ENCODE measurements at regions not wholly inside any gene's neighbourhood (a gene's known extent, or its start where the extent isn't known, plus 50 kb on each side); places are given as distances from the start of the nearest gene placed in this dataset.

DNA sequence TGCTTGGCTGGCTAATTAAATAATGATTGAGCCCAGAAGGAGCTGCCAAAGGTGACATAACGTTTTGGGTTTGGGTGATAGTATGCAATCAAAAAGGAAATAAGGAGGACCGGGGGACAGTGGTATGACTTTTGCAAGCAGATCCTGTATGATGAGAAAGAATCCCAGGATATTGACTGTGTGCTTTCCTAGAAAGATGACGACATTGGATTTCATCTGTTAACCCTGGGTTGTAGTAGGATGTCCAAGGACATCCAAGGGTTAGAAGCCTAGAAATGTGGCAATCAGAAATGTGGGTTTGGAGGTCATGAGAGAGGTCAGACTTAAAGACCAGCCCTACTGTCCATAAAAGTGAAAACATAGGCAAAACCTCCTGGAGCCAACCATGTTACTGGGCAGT, 50.3 kb upstream of the HMHB1 start:
- no peaks in the 10 kb centered on the region for H3K36me3 ChIP-seq (ENCODE audit: control insufficient read depth in 2 of 2, insufficient read depth in 2 of 2, low read length in 1 of 2)
- no peak for DNase-seq (ENCODE audit: low read depth in 6 of 9, low spot score in 9 of 9)
- WGBS = 96% methylated on average over 3 of the region's 3 CpGs
- H3K27ac ChIP-seq (ENCODE audit: low read depth in 1 of 2, low read length in 1 of 2) = no peak overlapping the region
- no peaks in the 10 kb centered on the region for H3K4me1 ChIP-seq (ENCODE audit: control insufficient read depth in 2 of 2, insufficient read depth in 2 of 2, low read length in 2 of 2)
- H3K27me3 ChIP-seq (ENCODE audit: control insufficient read depth in 2 of 2, insufficient read depth in 1 of 2, low read length in 1 of 2) = no peaks in the 10 kb centered on the region
- H3K9me3 ChIP-seq (ENCODE audit: control insufficient read depth in 2 of 2, insufficient read depth in 1 of 2, low read length in 1 of 2) = no peaks in the 10 kb centered on the region
- H3K4me3 ChIP-seq (ENCODE audit: low read length in 2 of 2) = no peak overlapping the region

DNA sequence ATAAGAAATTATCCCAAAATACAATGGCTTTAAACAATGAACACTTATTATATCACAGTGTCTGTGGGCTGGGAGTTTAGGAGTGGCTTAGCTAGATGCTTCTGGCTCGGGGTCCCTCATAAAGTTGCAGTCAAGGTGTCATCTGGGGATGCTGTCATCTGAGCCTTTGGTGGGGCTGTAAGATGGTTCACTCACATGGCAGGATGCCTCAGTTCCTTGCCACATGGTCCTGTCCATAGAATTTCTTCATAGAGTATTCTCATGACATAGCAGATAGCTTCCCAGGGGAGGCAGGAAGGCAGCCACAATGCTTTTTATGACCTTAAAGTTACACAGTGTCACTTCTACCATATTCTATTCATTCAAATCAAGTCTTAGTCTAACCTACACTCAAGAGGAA, 51.2 kb upstream of the HMHB1 start:
- H3K27ac ChIP-seq (ENCODE audit: low read depth in 1 of 2, low read length in 1 of 2) = no peak overlapping the region
- H3K9me3 ChIP-seq (ENCODE audit: control insufficient read depth in 2 of 2, insufficient read depth in 1 of 2, low read length in 1 of 2) = no peaks in the 10 kb centered on the region
- 97% methylated on average over 1 of the region's 1 CpG for WGBS
- H3K27me3 ChIP-seq (ENCODE audit: control insufficient read depth in 2 of 2, insufficient read depth in 1 of 2, low read length in 1 of 2) = no peaks in the 10 kb centered on the region
- no peaks in the 10 kb centered on the region for H3K36me3 ChIP-seq (ENCODE audit: control insufficient read depth in 2 of 2, insufficient read depth in 2 of 2, low read length in 1 of 2)
- no peaks in the 10 kb centered on the region for H3K4me1 ChIP-seq (ENCODE audit: control insufficient read depth in 2 of 2, insufficient read depth in 2 of 2, low read length in 2 of 2)
- H3K4me3 ChIP-seq (ENCODE audit: low read length in 2 of 2) = no peak overlapping the region
- DNase-seq (ENCODE audit: low read depth in 6 of 9, low spot score in 9 of 9) = no peak

DNA sequence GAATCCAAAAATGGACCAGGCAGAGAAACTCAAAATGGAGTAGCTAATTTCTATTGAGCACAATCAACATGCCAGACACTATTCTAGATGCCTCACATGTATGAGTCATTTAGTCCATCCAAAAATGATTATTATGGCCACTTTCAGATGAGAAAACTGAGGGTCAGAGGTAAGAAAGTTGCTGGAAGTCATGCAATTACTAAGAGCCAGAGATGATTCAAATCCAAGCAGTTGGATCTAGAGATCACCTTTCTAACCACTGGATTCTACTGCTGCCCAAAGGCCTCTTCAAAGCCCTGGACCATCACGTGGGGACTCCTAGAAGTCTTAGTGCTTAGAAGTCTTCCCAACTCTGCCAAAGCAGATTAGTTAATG, 51.8 kb upstream of the HMHB1 start:
- Histone ChIP-seq H3K36me3 (ENCODE audit: control insufficient read depth in 2 of 2, insufficient read depth in 2 of 2, low read length in 1 of 2) (no peaks in the 10 kb centered on the region), H3K27ac (ENCODE audit: low read depth in 1 of 2, low read length in 1 of 2) (no peak overlapping the region), H3K9me3 (ENCODE audit: control insufficient read depth in 2 of 2, insufficient read depth in 1 of 2, low read length in 1 of 2) (no peaks in the 10 kb centered on the region), H3K4me1 (ENCODE audit: control insufficient read depth in 2 of 2, insufficient read depth in 2 of 2, low read length in 2 of 2) (no peaks in the 10 kb centered on the region), H3K4me3 (ENCODE audit: low read length in 2 of 2) (no peak overlapping the region), H3K27me3 (ENCODE audit: control insufficient read depth in 2 of 2, insufficient read depth in 1 of 2, low read length in 1 of 2) (no peaks in the 10 kb centered on the region)
- WGBS = 98% methylated on average over 1 of the region's 1 CpG
- no peak for DNase-seq (ENCODE audit: low read depth in 6 of 9, low spot score in 9 of 9)

DNA sequence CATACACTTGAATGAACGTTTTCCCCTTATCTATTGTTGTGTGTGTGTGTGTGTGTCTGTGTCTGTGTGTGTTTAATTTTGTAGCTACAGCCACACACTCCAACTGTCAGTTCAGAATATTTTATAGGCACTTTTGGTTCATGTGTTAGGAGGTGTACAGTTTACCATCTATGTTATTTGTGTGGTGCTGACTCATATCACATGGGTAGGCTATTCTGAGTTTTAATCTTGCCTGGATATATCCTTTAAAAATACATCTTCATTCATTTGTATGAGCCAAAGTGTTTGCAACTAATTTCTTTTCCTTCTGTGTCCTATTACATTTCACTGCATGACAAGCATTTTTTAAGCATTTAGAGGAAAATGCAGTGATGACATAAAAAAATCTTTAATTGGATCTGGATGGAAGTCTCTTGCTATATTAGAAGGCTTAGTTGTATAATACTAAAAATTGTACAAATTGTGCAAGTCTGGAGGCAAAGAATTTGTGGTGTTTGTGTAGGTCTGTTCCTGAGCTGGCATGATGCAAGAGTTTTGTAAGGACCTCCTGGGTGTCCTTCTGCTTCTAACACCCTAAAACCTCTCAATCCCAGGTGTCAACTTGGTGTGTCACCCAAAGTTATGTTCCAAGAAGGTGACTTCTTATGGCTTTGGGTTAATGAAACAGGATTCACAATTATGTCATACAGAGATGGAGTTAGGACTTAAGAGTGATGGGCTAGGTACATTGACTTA, 52.4 kb upstream of the HMHB1 start:
- Histone ChIP-seq H3K27ac (ENCODE audit: low read depth in 1 of 2, low read length in 1 of 2) (no peak overlapping the region), H3K4me1 (ENCODE audit: control insufficient read depth in 2 of 2, insufficient read depth in 2 of 2, low read length in 2 of 2) (no peaks in the 10 kb centered on the region), H3K4me3 (ENCODE audit: low read length in 2 of 2) (no peak overlapping the region), H3K27me3 (ENCODE audit: control insufficient read depth in 2 of 2, insufficient read depth in 1 of 2, low read length in 1 of 2) (no peaks in the 10 kb centered on the region), H3K36me3 (ENCODE audit: control insufficient read depth in 2 of 2, insufficient read depth in 2 of 2, low read length in 1 of 2) (no peaks in the 10 kb centered on the region), H3K9me3 (ENCODE audit: control insufficient read depth in 2 of 2, insufficient read depth in 1 of 2, low read length in 1 of 2) (no peaks in the 10 kb centered on the region)
- DNase-seq (ENCODE audit: low read depth in 6 of 9, low spot score in 9 of 9) = no peak
- 89% methylated on average over 1 of the region's 1 CpG for WGBS

DNA sequence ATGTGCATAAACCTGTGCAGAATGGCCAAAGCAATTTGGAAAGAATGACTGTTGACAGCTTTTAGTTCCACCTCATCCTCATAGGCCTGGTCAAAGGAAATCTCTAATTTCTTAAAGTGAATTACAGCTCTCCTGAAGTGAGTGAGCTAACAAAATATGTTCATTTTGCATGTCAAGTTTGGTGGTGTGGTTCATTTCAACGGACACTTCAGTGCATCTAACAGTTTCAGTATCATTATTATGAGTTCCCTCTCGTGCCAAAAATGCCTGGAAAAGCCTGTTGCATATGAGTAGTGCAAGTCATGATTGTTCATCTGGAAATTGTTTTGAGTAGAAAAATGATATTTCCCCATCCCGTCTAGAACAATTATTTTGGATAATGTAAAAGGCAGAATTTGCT, 53.2 kb upstream of the HMHB1 start:
- 90% methylated on average over 3 of the region's 3 CpGs for WGBS
- no peaks in the 10 kb centered on the region for H3K27me3 ChIP-seq (ENCODE audit: control insufficient read depth in 2 of 2, insufficient read depth in 1 of 2, low read length in 1 of 2)
- no peaks in the 10 kb centered on the region for H3K4me1 ChIP-seq (ENCODE audit: control insufficient read depth in 2 of 2, insufficient read depth in 2 of 2, low read length in 2 of 2)
- no peaks in the 10 kb centered on the region for H3K9me3 ChIP-seq (ENCODE audit: control insufficient read depth in 2 of 2, insufficient read depth in 1 of 2, low read length in 1 of 2)
- no peaks in the 10 kb centered on the region for H3K36me3 ChIP-seq (ENCODE audit: control insufficient read depth in 2 of 2, insufficient read depth in 2 of 2, low read length in 1 of 2)
- no peak overlapping the region for H3K27ac ChIP-seq (ENCODE audit: low read depth in 1 of 2, low read length in 1 of 2)
- H3K4me3 ChIP-seq (ENCODE audit: low read length in 2 of 2) = no peak overlapping the region
- peak in 1 of 9 donors; percentile 1 for DNase-seq (ENCODE audit: low read depth in 6 of 9, low spot score in 9 of 9)

DNA sequence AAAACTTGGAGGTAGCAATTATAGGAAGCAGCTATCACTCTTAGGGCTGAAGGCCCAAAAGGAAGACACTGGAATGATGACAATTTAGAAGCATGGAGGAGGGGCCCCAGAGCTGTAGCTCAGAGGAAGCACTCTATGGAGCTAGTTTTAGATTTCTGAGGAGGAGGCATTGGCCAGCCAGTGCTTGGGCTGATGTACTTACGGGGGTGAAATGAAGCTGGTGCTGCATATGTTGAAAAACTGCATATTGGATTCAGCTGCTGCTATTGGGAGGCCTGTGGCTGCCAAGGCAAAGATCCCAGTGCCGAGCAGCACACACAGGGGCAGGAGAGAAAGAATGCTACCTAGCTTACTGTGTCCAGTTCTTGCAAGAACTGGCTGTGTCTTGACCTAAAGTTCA, 53.9 kb upstream of the HMHB1 start:
- H3K27ac ChIP-seq (ENCODE audit: low read depth in 1 of 2, low read length in 1 of 2) = no peak overlapping the region
- no peaks in the 10 kb centered on the region for H3K27me3 ChIP-seq (ENCODE audit: control insufficient read depth in 2 of 2, insufficient read depth in 1 of 2, low read length in 1 of 2)
- H3K9me3 ChIP-seq (ENCODE audit: control insufficient read depth in 2 of 2, insufficient read depth in 1 of 2, low read length in 1 of 2) = no peaks in the 10 kb centered on the region
- 98% methylated on average over 2 of the region's 2 CpGs for WGBS
- no peak overlapping the region for H3K4me3 ChIP-seq (ENCODE audit: low read length in 2 of 2)
- no peaks in the 10 kb centered on the region for H3K36me3 ChIP-seq (ENCODE audit: control insufficient read depth in 2 of 2, insufficient read depth in 2 of 2, low read length in 1 of 2)
- DNase-seq (ENCODE audit: low read depth in 6 of 9, low spot score in 9 of 9) = no peak
- no peaks in the 10 kb centered on the region for H3K4me1 ChIP-seq (ENCODE audit: control insufficient read depth in 2 of 2, insufficient read depth in 2 of 2, low read length in 2 of 2)

DNA sequence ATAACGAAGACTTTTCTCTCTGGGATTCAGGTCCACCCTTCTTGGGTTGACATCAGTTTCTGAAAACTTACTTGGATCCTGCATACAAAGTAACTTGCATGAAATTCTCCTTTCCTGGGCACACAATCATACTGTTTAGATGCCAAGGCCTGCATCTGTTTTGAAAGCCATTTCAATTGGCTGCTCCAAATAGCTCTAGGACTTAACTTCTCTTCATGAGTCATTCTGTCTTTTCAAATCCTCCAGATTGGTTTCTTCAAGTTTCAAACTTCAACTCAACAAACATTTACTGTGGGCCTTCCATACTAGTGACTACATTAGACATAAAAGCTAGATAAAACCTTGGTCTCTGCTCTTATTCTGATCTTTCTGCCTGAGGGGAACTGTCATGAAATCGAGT, 54.8 kb upstream of the HMHB1 start:
- DNase-seq (ENCODE audit: low read depth in 6 of 9, low spot score in 9 of 9) = no peak
- Histone ChIP-seq H3K4me1 (ENCODE audit: control insufficient read depth in 2 of 2, insufficient read depth in 2 of 2, low read length in 2 of 2) (no peaks in the 10 kb centered on the region), H3K27ac (ENCODE audit: low read depth in 1 of 2, low read length in 1 of 2) (no peak overlapping the region), H3K36me3 (ENCODE audit: control insufficient read depth in 2 of 2, insufficient read depth in 2 of 2, low read length in 1 of 2) (no peaks in the 10 kb centered on the region), H3K4me3 (ENCODE audit: low read length in 2 of 2) (no peak overlapping the region), H3K9me3 (ENCODE audit: control insufficient read depth in 2 of 2, insufficient read depth in 1 of 2, low read length in 1 of 2) (no peaks in the 10 kb centered on the region), H3K27me3 (ENCODE audit: control insufficient read depth in 2 of 2, insufficient read depth in 1 of 2, low read length in 1 of 2) (no peaks in the 10 kb centered on the region)
- WGBS = 96% methylated on average over 2 of the region's 2 CpGs

DNA sequence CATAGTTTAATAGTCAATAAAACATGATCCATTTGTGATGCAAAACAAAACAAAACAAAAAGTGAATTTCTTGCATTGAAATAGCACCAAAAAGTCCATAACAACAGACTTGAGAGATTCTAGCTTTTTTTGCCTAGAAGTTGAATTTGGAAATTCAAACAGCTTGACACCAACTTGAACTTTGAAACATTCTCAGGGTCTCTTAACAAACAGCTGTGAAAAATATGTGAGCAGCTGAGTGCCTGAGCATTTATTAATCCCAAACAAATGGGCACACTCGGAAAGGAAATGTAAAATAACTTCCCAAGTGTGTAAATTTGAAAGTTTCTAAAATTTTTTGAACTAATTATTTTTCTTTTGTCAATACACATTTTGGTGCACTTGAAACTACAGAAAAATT, 56.0 kb upstream of the HMHB1 start:
- WGBS = 98% methylated on average over 1 of the region's 1 CpG
- no peak for DNase-seq (ENCODE audit: low read depth in 6 of 9, low spot score in 9 of 9)
- Histone ChIP-seq H3K4me1 (ENCODE audit: control insufficient read depth in 2 of 2, insufficient read depth in 2 of 2, low read length in 2 of 2) (no peaks in the 10 kb centered on the region), H3K27ac (ENCODE audit: low read depth in 1 of 2, low read length in 1 of 2) (no peak overlapping the region), H3K27me3 (ENCODE audit: control insufficient read depth in 2 of 2, insufficient read depth in 1 of 2, low read length in 1 of 2) (no peaks in the 10 kb centered on the region), H3K9me3 (ENCODE audit: control insufficient read depth in 2 of 2, insufficient read depth in 1 of 2, low read length in 1 of 2) (no peaks in the 10 kb centered on the region), H3K36me3 (ENCODE audit: control insufficient read depth in 2 of 2, insufficient read depth in 2 of 2, low read length in 1 of 2) (no peaks in the 10 kb centered on the region), H3K4me3 (ENCODE audit: low read length in 2 of 2) (no peak overlapping the region)

DNA sequence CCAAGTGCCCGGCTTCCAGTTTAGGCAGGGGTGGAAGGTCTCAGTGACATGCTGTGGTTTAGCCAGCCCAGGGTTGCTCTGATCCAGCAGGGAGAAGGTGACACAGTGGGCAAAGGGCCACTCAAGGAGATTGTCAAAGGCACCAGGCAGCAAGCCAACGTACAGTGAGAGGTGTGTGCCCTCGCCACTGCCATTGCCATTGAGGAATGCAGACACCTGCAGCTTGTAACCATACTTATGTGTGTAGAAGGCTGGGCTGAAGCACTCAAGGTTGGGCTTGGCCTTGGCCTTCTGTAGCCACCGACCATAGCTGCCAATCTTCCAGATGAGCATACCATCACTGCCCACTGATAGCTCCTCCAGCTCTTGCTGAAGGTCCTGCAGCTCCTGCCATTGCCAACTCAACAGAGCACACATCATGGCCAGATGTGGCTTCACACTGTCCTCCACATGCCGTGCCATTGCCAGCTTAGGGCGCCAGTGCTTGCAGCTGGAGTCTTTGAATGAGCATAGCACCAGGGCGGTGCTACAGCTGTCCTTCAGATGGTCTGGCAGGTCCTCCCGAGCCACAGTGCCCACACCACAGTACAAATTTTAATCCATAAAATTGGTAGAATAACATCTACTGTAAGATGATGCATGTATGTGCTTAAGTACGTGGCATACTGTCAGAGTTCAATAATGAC, 59.7 kb upstream of the HMHB1 start:
- H3K36me3 ChIP-seq (ENCODE audit: control insufficient read depth in 2 of 2, insufficient read depth in 2 of 2, low read length in 1 of 2) = no peaks in the 10 kb centered on the region
- H3K27ac ChIP-seq (ENCODE audit: low read depth in 1 of 2, low read length in 1 of 2) = no peak overlapping the region
- H3K4me3 ChIP-seq (ENCODE audit: low read length in 2 of 2) = no peak overlapping the region
- WGBS = 97% methylated on average over 9 of the region's 9 CpGs
- H3K9me3 ChIP-seq (ENCODE audit: control insufficient read depth in 2 of 2, insufficient read depth in 1 of 2, low read length in 1 of 2) = no peaks in the 10 kb centered on the region
- no peak for DNase-seq (ENCODE audit: low read depth in 6 of 9, low spot score in 9 of 9)
- no peaks in the 10 kb centered on the region for H3K4me1 ChIP-seq (ENCODE audit: control insufficient read depth in 2 of 2, insufficient read depth in 2 of 2, low read length in 2 of 2)
- no peaks in the 10 kb centered on the region for H3K27me3 ChIP-seq (ENCODE audit: control insufficient read depth in 2 of 2, insufficient read depth in 1 of 2, low read length in 1 of 2)

Data from thymus (tissue), 11 donors.